GDM1 (cell line): ENCODE measurements at regions not wholly inside any gene's neighbourhood (a gene's known extent, or its start where the extent isn't known, plus 50 kb on each side); places are given as distances from the start of the nearest gene placed in this dataset.
"Not testable (repeated sequence)": the region's sequence is repeated elsewhere in the genome, so short reads cannot be mapped to it uniquely, and the experiment has no call there.

Experiments
- DNase-seq: peaks from one replicate; lab custom pipeline; 2025; lab: John Stamatoyannopoulos, UW

- no peak for DNase-seq
Observed at GRCh38 chr5:125476901-125477585, 730.6 kb upstream of the ZNF608 start.

- no peak for DNase-seq
Observed at GRCh38 chr5:125477586-125477975, 731.1 kb upstream of the ZNF608 start.

- DNase-seq: no peak
Observed at GRCh38 chr5:125478599-125478998, 732.2 kb upstream of the ZNF608 start.

GRCh38 chr5:125480911-125481310, 734.5 kb upstream of the ZNF608 start:
- no peak for DNase-seq

- DNase-seq: no peak
Observed at GRCh38 chr5:125481506-125482465, 735.3 kb upstream of the ZNF608 start.

GRCh38 chr5:125483609-125484008, 737.2 kb upstream of the ZNF608 start:
- no peak for DNase-seq

GRCh38 chr5:125484272-125484741, 737.9 kb upstream of the ZNF608 start:
- no peak for DNase-seq

- DNase-seq: no peak
Observed at GRCh38 chr5:125484742-125485641, 738.6 kb upstream of the ZNF608 start.

- no peak for DNase-seq
Observed at GRCh38 chr5:125485771-125486170, 739.3 kb upstream of the ZNF608 start.

GRCh38 chr5:125486634-125487033, 740.2 kb upstream of the ZNF608 start:
- no peak for DNase-seq

GRCh38 chr5:125487231-125487630, 740.8 kb upstream of the ZNF608 start:
- no peak for DNase-seq

GRCh38 chr5:125487652-125488051, 741.2 kb upstream of the ZNF608 start:
- DNase-seq: not testable (repeated sequence)

GRCh38 chr5:125489146-125489545, 742.7 kb upstream of the ZNF608 start:
- DNase-seq: no peak

GRCh38 chr5:125491986-125492492, 745.6 kb upstream of the ZNF608 start:
- DNase-seq: no peak

GRCh38 chr5:125492977-125493376, 746.5 kb upstream of the ZNF608 start:
- no peak for DNase-seq

- DNase-seq: no peak
Observed at GRCh38 chr5:125496393-125496792, 750.0 kb upstream of the ZNF608 start.

- no peak for DNase-seq
Observed at GRCh38 chr5:125497651-125498050, 751.2 kb upstream of the ZNF608 start.

- DNase-seq: no peak
Observed at GRCh38 chr5:125499636-125500332, 753.3 kb upstream of the ZNF608 start.

- DNase-seq: no peak
Observed at GRCh38 chr5:125501396-125501795, 755.0 kb upstream of the ZNF608 start.

- DNase-seq: no peak
Observed at GRCh38 chr5:125503946-125504345, 757.5 kb upstream of the ZNF608 start.

- DNase-seq: no peak
Observed at GRCh38 chr5:125505115-125505514, 758.7 kb upstream of the ZNF608 start.
